Stimulated activated CD8-positive, alpha-beta memory T cell treated with anti-CD3 and anti-CD28 coated beads, Interleukin-12 subunit alpha, Interleukin-12 subunit beta, amount 100 ng/mL, for 24 hours (primary cell): ENCODE measurements at regions not wholly inside any gene's neighbourhood (a gene's known extent, or its start where the extent isn't known, plus 50 kb on each side); places are given as distances from the start of the nearest gene placed in this dataset.

ENCODE experiments used
- DNase-seq: peaks from one replicate; pipeline ENCODE4 v3.0.0-alpha.2; 2020; ENCODE audit errors: extremely low read depth

DNA sequence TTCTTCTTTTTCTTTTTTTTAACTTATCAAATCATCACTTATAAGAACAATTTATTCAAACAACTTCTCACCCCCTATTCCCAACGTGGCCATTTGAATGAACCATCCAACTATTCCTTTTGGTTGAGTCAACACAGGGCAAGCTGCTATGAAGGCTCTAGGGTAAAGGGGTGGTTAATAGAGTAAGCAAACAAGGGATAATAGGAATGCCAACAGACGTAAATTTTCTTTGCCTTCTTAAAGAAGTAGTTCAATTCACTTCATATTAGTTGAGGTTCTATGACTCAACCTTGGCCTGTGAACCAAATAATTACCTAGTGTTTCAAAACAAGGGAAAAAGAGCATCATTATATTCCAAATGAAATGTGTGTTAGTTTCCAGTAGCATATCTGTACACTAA is 1383.8 kb upstream of the SLC10A2 start:
- DNase-seq, result no peak

DNA sequence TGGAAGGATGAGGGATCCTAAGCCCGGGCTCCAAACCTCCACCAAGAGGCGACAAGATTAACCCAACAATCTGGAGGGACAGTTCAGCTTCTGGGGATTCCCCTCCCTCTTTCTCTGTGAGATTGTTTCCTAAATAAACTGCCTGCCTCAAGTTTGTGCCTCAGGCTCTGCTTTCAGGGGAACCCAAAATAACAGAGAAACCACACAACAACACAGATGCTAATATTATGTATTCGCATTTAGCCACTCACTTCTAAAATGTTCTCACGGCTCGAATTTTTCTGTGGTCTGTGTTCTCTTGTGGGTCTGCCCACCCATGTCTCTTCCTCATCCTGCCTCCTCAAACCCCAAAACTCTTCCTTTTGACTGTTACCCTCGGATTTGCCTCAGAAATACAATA is 1381.1 kb upstream of the SLC10A2 start:
- no peak for DNase-seq

DNA sequence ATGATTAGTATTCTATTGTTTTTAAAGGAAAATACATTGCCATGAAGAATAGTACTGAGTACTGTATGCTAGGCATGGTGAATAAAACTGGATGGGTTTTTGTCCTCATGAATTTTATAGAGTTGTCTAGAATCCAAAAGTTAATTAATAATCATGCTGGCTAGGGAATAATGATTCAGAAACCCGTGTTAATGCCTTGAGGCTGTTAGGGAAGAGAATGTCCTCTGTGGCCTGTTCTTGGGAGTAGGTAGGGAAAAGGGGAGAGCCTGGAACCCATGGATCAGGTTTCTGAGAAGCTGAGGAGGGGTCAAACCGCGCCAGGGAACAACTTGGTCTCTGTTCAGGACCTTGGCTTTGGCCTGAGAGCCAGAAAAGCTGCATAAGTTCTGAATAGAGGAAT is 1376.3 kb upstream of the SLC10A2 start:
- DNase-seq, result no peak

DNA sequence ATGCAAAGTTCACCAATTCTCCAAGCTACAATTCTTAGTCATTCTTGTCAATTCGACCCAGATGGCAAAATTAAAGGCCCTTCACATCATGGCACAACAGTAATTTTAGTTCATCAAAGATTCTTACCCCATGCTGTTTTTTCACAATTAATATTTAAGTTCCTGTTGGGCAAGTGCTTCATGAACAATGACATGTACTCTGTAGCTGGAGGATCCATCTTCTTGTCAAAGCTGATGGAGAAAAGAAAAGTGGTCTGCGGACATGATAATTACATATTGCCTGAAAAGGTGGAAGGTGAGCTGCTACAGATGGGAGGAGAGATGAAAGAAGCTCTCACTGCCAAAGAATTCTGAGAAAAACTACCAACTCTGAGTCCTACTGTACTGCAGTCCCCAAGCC is 1370.3 kb upstream of the SLC10A2 start:
- no peak for DNase-seq

DNA sequence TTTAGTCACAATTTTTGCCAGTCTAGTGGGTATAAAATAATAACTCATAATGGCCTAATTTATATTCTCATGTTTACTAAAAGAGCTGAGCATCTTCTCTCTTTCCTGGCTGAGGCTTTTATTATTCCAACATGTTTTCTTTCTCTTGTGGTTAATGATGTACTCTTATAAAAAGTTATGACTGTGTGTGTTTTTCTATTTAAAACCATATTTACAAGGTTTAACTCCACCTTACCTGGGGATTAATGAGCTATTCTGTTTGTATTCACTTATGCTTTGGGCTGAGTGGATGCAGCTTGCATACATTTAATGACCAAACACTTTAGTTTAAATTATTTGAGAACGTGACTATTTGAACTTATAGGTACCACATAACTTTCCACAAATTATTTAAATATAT is 1365.7 kb upstream of the SLC10A2 start:
- DNase-seq, result no peak

DNA sequence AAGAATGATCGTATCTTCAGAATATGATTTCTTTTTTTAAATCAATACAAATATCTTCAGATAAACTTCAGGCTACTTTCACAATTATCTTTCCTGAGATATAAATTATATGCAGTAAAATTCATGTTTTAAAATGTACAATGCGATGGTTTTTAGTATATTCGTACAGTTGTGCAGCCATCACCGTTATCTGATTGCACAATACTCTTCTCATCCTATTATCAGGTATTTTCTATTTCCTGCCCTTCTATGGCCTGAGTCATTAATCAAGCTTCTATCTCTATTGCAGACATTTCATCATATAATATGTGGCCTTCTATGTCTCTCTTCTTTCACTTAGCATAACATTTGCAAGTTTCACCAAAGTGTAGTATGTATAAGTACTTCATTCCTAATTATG is 1360.2 kb upstream of the SLC10A2 start:
- DNase-seq, result no peak

DNA sequence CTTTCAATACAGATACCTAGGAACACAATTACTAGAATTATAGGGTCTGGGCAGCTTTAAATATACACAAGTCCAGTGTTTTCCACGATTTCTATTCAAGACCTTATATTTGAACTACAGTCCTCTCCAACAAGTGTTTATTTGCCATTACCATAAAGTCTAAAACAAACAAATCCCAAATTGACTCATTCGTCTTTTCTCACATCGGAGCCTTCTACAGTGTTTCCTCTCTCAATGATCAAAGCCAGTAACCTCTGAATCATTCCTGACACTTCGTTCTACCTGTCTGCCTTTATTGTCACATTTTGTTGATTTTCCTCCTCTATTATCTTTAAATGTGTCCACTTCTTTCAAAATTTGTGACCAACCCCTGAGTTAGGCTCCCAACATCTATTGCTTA is 1356.5 kb upstream of the SLC10A2 start:
- DNase-seq, result no peak

DNA sequence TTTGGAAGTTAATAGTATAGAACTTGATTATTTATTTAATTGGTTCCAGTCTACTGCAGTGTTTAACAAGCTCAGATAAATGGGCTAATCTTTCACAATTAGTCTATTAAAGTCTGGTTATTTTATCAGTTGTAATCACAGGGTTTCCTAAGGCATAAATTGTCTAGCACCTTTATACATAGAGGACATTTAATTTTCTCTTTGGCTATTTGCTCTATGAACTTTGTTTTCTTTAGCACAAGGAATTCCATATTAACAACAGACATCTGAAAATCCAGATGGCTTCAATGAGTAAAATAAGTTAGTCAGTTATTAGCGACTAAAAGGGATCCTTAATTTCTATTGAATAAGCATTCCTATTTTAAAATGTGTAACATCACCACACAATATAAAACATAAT is 1350.8 kb upstream of the SLC10A2 start:
- no peak for DNase-seq

DNA sequence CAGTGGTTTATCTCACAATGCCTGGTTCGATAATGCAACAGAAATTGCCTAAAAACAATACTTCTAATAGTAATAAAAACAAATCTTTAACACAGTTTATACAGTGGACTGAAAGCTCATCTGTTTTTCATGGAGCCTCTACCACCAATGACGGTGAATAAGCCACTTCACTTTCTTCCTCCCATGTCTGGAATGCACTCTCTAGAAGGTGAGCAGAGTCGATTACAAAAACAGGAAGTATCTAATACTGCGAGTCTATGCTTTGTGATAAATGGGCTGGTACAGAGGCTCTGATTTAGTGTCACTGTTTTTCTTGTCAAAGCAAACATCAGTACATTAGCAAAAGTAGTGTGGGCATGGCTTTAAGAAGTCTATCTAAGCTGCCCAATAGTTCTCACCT is 1348.6 kb upstream of the SLC10A2 start:
- no peak for DNase-seq

DNA sequence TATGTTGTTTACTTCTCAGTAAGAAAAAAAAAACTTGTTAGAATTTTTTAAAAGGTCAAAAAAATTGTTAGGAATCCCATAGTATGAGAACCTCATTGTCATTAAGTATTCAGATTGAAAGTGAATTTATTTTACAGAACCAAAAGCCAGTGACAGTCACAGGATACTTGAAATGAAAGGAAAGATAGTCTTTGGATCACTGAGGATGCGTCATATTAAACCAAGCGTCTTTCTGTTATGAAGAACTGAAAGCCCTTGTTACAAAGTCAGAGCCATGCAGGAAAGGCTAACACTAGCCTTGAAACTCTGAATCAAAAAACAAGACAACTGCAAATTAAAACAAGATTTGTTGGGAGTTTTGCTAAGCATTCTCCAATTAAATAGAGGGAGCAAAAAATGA is 1348.0 kb upstream of the SLC10A2 start:
- no peak for DNase-seq

DNA sequence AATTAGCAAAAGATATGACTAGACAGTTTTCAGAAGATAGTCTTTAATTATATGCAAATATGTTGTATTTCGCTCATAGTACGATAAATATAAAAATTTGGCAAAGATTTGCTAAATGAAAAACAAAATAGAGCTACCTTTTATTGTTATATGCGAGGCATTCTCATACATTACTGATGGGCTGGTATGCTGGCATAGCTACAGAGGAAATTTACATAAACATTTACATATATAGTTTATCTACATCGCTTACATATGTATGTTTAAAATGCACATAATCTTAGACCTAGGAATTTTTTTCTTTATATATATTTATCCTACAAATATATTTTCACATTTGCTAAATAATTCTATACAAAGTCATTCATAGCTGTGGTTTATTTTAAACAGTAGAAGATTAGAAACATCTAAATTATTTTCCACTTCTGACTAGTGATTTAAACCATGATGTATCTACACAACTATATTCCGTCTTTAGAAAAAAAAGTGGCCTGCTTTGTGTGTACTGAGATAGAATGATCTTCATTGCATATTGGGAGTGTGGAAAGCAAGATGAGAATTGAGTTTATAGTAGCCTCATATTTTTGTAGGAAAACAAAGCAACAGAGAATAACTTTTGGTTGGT is 1345.0 kb upstream of the SLC10A2 start:
- no peak for DNase-seq

DNA sequence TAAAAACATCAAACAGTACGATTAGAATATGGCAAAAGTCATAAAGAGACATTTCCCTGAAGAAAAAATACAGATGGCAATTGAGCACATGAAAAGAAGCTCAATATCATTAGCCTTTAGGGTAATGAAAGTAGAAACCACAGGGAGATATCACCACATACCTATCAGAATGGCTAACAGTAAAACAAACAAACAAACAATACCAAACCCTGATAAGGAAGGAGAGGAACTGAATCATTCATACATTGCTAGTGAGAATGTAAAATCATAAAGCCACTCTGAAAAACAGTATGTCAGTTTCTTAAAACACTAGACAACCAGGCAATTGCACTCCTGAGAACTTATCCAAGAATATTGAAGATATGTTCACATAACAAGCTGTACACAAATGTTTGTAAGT is 1342.5 kb upstream of the SLC10A2 start:
- no peak for DNase-seq

DNA sequence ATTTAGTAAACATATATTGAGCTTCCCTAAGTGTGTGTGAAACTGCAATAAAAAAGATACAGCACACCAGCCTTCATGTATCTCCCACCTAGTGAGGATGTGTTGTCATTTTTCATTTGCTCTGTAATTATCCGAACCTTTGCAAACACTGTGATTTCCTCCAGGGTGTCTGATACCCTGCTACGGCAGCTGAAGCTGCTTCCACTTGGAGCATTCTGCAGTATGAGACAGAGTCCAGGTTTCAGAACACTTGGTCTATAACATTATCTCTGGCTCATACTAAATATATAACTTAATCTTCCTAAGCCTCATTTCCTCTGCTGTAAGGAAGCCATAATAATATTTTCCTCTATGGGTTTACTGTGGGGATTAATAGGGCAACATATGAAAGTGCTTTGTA is 1338.1 kb upstream of the SLC10A2 start:
- DNase-seq, result no peak

DNA sequence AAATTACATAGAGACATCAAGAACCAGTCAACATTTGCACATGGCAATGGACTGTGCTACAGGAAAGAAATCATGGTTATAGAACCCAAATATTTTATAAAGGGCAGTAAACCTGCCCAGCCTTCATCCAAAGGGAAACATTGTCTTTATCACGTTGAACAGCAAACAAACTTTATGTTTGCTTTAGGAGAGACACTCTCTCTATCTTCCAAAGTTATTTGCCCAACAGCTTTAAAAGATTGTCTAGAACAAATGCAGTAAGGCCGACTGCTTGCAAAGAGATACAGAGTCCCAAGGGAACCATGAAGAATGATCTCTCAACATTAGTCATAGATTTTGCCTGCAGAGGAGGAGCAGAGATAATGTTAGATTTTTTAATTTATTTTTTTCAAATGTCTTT is 1323.5 kb upstream of the SLC10A2 start:
- no peak for DNase-seq

DNA sequence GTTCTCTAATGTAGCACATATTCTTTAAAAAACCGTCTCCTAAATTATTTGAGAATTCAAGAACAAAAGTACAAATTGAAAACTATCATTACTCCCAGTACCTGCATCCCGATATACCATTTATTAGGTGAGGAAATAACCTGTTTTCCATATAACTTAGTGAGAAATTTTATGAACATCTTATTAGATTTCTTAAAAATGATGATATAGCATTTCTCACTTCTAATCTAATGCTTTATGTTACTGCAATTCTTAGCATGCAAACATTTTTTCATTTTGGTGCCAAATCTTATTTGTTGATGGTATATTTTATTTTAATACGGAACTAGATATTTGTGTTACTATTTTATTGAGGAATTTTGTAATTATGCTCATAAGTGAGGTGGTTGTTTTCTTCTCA is 1321.3 kb upstream of the SLC10A2 start:
- DNase-seq, result no peak

DNA sequence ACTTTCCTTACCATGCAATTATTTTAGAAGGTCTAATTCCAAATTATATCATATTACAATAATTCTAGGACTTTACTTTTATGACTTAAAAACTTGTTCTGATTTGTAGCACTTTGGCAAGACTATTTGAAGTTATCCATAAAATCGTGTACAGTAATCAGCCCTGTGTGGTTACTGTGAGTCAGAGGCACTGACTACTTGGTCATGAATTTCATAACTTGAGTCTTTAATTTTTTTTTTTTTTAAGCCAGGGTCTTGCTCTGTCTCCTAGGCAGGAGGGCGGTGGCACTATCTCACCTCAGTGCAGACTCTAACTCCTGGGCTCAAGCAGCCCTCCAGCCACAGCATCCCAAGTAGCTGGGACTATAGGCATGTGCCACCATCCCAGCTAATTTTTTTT is 1319.2 kb upstream of the SLC10A2 start:
- no peak for DNase-seq

DNA sequence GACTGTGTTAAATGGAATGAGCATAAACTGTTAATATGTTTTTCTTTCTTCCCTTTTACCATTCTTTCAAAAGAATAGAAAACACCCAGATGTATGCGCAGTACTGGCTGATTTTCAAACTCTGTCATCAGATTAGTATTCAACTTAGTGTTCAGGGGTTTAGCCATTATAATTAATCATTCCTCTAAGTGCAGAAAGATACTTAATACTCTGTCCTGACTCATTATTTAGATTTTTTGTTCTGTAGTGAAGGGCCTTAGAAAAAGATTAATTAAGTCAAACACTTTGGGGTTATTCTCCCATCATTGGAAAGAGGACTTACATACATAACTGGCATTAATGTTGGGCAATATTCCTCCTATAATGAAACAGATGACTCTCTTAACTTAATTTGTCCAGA is 1316.7 kb upstream of the SLC10A2 start:
- DNase-seq, result no peak

DNA sequence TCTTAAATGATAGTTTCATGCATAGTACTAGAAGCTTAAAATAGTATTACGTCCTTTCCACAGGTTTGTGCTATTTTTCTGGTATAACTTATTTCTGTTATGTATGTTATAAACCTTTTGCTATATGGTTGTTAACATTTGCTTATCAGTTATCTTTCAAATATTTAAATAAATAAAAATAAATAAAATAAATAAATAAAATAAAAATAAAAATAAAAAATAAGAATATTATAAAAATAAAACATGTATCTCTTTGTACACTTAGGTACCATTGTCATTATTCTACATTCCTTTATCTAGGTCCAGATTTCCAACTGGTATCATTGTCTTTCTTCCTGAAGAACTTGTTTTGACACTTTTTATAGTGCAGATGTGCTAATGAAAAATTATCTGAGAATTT is 1310.4 kb upstream of the SLC10A2 start:
- no peak for DNase-seq

DNA sequence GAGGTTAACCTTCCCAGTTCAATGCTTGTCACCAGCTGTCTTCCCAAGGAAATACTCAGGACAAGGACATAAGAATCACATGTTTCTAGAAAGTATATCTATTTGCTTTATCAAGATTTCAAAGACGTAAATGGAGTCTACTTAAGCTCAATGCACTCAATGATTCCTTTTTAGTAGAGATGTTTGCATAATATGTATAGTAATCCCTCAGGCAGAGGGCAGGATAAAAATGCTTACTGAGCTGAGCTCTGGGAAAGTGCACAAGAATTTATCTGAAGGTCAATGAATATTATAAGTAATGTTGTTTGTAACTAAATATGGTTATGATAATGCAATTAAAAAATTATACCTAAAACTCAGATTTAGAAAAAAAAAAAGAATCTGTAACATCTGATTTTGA is 1309.4 kb upstream of the SLC10A2 start:
- no peak for DNase-seq

DNA sequence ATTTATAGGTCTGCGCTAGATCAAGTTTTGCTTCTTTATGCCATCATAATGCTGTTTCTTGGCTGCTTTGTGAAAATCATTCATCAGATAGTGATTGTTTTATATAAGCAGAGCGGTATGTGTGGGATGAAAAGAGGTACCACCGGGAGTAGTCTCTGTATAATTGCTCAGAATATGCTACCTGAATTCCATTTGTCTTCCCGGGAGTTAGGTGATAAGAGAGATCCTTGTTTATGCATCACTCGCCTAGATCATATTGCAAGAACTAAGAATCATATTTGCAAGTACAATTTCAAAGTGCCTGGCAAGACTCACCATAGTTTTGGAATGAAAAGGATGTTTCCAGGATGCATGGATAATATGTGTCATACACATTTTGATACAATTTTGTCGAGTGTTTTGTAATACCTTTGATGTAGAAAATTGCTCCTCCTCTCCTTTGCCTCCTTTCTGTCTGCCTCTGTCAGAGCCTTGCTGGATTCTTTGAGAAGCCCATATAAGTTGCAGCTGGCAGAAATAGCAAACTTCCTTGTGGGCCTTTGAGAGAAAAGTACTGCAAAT is 1306.0 kb upstream of the SLC10A2 start:
- DNase-seq, result no peak

DNA sequence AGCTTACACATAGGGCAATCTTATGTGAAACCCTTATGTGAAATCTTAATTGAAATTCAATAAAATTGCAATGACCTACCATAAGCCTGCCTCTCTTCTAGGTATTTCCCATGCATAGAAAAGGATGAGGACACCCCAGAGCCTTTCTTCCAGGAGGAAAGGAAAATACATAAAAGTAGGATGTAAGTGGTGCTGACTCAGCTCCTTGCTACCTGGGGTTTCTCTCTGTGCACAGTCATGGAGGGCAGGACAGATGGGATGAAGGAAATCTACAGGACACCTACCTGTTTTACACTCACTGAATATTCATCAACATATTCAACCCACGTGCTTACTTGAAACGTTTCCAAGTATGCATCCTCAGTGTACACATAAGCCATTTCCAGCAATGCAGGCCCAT is 1299.2 kb upstream of the SLC10A2 start:
- DNase-seq, result no peak

DNA sequence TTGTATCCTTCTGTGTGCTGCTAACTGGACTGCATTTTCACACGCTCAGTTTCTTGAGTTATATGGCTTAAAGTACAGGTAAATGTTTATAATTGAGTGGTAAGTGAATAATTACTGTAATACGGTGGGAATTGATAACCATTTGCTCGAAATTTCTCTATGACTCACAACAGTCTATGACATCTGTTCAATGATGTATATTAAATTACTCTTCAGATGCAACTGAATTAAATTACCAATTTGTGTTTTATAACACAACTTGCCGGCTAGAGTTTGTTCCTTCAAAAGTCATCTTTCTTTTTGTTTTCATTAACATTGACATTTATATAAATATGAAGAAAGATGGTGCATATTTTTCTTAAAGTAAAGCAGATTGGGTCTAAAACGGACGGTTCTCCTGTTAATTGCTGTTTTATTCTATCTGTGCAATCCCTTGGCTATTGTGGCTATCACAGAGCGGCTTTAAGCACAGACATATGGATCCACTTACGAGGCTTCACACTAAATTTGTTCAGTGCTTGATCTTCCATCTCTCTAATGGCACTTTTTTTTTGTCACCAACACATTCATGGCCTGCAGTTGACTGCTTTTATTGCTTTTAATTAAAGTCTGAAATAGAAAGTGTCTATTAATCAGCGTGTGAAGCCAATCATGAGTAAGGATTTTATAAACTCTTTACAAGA is 1291.6 kb upstream of the SLC10A2 start:
- DNase-seq, result no peak

DNA sequence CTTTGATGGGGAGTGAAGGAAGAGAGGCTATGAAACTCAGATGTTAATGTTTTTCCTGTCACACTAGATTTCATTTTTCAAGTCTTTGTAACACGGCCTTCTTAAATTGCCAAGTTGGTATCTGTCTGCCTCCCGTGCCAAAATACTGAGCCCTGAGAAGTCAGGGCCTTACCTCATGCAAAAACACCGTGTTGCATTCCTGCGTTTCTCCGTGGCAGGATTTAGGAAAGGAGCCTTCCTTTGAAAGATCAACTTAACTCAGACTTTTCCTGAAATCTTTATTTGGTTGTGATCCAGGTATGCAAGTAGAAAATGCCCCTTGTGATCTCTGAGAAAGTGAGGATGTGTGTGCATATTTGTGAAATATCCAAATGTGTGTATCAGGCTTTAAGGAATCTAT is 1291.0 kb upstream of the SLC10A2 start:
- DNase-seq, result no peak
